NCI-H2029 (cell line): ENCODE measurements at regions not wholly inside any gene's neighbourhood (a gene's known extent, or its start where the extent isn't known, plus 50 kb on each side); places are given as distances from the start of the nearest gene placed in this dataset.
A peak's percentile ranks its signal among the peaks of the same experiment; 100 is the strongest.
"Not testable (repeated sequence)": the region's sequence is repeated elsewhere in the genome, so short reads cannot be mapped to it uniquely, and the experiment has no call there.

Experiments used
- DNase-seq: peaks from one replicate; lab custom pipeline; 2025; lab: John Stamatoyannopoulos, UW

DNA sequence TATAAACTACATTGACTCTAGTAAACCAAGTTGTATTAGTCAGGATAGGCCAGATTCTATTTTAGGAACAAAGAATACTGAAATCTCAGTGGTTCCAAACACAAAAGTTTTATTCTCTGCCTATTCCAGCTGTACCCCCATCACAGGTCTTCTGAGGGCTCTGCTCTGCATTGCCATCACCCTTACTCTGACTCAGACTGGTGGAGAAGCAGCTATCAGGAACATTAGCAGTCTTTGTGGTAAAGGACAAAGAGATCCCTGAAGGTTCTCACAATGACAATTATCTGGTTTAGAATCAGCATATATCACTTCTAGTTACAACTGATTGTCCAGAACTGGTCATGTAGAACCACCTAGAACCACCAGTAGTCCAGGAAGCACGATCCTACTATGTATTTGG, 251.1 kb downstream of the GLUD2 start:
- DNase-seq = no peak

DNA sequence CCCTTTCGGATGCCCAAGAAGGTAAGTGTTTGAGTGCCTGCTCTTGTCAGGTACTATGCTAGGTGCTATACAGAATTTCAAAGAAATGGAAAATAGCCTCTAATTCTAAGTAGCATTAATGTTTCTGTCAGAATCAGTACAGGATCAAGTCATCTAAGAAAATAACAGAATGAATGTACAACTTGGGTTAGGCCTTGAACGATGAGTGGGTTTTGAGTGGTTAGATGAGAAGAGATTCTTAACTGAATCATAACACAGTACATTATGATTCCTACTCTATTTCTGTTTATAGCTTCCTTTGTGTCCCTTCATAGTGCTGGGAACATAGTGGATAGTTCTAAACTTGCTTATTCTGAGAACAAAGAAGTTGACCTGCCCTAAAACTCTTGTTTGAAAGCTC, 253.9 kb downstream of the GLUD2 start:
- DNase-seq = no peak

DNA sequence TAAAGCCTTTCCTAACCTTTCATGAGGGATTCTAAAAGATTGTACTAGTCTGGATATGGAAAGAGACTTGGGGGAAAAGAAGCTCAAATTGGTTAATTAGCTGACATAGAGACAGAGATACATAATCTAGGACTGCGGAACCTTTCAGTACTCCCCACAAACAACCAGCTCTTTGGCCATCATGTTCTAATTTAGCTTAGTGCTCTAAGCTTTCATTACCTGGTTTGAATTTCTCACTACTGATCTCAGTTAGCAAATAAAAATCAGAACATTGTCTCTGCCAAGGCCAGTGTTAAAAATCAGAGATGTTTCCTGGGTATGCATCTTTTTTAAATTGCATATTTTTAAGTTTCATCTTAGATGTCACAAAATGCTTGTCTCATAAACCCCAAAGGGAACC, 254.4 kb downstream of the GLUD2 start:
- no peak for DNase-seq

DNA sequence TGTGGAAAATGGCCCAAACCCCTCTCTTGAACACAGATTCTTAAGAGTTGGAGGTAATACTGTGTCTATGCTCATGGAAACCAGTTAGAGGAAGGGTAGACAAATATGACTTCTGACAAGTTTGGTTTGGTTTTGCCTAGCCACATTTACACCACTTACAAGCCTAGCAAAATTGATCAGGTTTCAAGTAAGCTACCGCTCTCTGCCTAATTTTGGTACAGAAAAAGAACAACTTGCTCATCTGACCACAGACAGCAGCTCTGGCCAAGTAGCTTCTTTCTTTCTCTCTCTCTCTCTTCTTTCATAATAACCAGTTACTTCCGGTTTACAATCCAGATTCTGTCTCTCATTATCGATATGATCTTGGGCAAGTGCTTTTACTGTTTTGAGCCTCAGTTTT, 260.0 kb downstream of the GLUD2 start:
- no peak for DNase-seq

DNA sequence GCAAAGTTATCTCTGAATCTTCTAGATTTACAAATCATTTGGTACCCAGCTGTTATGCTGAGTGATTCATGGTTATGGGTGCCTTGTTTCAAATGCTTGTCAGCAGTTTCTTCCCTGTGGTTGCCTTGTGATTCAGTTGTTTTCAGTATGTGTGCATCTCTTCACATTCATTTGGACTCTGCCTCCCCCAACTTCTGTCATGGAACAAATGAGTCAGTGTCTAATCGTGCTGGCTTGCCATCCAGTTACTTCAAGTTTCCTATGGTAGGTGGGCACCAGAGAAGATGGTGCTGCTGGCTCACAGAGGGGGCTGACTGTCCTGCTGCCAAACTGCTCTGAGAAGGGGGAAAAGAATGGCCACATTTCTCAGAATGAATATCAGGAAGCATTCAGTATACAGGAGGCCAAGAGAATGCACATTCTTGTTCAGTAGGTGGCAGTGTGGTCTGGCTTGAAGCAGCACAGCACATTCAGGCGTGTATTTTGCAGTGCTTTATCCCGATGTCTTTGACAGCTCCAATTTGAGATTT, 260.9 kb downstream of the GLUD2 start:
- DNase-seq = peak; percentile 13

DNA sequence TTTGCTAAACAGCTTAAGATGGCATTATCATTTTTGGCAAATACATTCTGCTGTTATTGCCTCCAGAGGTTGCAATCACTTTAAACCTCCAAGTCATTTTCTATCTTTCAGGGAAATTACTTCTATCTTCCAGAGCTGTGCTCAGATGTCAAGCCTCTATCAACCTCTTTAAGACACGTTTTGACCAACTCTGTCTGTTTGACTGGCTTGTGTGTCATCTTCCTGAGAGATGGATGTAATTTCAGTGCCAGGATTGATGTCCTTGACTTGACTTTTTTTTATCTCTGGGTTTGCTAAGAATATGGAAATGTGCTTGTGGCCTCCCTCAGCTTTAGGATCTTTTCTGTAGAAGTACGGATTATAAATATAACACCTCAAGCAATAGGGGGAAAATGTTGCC, 263.4 kb downstream of the GLUD2 start:
- no peak for DNase-seq

DNA sequence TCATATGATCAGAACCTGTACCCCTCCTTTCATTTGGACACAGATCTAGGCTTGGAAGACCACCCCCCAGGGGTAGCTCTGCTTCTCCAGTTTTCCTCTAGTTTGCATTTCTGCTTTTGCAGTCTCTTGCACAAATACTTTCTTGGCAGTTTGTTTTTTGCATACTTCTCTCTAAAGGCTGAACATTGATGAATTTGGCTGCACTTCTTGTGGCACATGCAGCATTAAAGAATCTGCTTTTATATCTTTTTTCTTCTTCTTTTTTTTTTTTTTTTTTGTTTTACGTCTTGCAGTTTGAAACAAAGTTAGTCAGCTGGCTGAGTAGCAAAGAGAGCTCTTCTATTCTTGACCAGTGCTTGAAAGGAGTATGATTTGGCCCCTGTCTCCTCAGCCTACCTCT, 273.0 kb downstream of the GLUD2 start:
- DNase-seq = no peak

DNA sequence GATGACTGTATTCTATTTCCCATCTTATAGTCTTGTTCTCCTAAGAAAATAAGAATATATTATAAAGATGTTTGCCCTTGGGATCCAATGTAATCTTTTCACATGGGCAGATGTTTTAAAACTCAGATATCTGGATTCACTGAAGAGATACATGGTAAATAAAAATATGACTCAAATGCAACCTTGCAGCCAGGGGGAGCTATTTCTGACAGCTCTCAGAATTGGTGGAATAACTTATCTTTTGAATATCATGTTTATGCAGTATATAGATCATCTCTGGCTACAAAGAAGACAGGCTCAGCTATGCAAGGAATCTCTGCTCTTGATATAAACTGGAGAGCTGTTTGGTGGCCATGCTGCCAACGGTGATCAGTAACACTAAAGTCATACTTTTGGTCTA, 274.7 kb downstream of the GLUD2 start:
- no peak for DNase-seq

DNA sequence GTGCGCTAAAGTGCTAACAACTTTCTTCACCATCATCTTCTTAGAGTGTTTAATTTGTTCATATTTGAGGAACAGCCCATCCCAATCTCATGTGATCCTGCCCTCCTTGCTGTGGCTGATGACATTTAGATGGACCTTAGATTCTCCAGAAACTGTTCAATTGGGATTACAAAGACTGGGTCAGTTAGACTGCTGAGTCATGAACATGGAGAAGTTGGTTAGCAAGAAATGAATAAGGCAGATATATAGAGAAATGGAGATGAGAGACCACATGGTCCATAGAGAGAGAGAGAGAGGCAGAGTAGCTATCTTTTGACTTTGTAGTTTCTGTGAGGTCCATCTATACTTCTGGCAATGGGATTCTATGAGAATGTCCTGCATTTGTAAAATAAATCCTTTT, 275.9 kb downstream of the GLUD2 start:
- no peak for DNase-seq

DNA sequence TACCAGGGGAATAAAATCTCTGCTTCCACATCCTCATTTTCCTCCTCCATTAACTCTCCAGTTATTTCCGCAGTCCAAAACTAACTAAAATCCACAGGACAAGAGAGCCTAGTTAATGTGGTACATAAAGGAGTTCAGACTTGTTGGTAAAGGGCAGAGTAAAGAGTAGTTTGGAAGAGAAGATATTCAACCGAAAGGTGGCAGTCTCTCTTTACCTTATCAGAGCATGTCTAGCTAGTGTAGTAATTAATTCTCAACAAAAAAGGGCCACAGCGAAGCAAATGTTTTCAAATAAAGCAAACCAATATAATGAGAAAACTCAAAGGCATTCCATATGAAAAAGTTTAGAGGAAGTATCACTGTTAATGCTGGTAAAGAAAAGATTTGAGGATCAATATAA, 286.5 kb downstream of the GLUD2 start:
- DNase-seq = no peak

DNA sequence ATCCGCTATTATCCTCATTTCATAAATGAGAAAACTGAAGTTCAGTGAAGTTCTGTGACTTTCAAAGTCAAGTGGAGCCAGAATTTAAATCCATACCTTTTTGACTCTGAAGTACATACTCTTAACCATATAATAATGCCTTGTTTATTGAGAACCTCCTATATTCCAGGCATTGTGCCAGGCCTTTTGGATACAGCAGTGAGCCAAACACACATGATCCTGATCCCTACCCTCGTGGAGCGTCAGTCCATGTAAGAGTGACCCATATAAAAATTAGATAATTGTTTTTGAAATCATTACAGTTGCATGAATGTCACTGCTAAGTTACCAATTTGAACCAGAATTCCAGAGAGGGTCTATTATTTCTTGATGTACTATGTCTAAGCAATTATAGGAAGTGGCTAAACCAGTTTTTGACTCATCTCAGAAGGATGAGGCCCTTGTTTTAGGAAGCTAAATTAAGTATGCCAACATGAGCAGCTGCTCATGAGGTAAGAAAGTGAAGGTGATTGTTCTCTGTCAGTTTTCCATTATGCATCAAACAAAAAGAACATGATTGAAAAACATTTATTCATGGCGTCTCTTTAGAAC, 289.5 kb downstream of the GLUD2 start:
- peak; percentile 71 for DNase-seq

DNA sequence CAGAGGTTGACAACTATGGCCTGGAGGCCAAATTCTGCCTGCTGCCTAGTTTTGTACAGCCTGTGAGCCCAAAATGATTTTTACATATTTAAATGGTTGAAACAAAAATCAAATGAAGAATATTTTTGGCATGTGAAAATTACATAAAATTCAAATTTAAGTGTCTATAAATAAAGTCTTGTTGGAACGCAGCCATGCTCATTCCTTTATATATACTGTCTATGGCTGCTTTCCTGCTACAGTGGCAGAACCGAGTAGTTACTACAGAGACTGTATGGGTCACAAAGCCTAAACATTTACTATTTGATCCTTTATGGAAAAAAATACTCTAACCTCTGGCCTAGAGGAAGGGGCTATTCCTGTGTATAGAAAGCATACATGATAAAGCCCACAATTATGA, 290.4 kb downstream of the GLUD2 start:
- DNase-seq = no peak

DNA sequence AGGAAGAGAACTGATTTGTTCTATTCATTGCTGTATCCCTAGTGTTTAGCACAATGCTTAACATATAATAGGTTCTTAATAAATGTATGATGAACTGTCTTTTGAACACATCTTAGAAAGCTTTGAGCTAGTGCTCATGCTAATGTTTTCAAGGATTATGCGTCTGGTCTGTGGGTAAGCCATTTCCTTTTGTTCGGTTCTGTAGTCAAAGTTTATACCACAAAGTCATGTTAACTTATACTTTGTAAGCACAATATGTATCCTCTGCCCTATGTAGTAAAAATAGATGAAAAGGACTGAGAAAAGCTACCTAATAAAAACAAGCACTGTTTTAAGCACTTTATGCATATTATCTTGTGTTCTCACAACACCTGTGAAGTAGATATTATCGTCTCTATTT, 301.9 kb downstream of the GLUD2 start:
- DNase-seq = no peak

DNA sequence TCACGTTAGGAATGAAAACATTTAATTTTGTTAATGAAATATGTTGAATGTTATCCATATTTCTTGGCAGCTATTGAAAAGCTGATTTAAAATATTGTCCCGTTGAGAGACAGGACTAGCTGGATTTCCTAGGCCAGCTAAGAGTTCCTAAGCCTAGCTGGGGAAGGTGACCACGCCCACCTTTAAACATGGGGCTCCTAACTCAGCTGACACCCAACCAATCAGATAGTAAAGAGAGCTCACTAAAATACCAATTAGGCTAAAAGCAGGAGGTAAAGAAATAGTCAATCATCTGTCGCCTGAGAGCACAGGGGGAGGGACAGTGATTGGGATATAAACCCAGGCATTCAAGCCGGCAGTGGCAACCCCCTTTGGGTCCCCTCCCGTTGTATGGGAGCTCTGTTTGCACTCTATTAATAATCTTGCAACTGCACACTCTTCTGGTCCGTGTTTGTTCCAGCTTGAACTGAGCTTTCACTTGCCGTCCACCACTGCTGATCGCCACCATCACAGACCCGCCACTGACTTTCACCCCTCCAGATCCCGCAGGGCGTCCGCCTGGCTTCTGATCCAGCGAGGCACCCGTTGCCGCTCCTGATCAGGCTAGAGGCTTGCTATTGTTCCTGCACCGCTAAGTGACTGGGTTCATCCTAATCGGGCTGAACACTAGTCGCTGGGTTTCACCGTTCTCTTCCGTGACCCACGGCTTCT, 308.9 kb downstream of the GLUD2 start:
- peak; percentile 43 for DNase-seq

DNA sequence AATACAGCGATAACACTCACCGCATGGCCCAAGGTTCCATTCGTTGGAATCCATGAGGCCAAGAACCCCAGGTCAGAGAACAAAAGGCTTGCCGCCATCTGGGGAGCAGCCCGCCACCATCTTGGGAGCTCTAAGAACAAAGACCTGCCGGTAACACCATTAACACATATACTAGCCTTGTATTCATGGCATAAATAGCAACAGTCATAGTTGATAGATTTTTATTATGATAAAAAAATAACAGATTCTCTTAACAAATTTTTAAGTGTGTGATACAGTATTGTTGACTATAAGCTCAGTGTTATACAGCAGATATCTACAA, 309.4 kb downstream of the GLUD2 start:
- DNase-seq = peak; percentile 7

DNA sequence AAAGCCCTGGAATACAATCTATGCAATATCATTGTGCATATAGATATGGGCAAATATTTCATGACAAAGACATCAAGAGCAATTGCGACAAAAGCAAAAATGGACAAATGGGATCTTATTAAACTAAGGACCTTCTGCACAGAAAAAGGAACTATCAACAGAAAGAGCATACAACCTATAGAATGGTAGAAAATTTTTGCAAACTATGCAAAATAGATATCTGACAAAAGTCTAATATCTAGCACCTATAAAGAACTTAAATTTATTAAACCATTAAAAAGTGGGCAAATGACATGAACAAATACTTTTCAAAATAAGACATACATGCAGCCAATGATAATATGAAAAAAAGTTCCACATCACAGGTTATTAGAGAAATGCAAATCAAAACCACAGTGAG, 312.9 kb downstream of the GLUD2 start:
- no peak for DNase-seq

DNA sequence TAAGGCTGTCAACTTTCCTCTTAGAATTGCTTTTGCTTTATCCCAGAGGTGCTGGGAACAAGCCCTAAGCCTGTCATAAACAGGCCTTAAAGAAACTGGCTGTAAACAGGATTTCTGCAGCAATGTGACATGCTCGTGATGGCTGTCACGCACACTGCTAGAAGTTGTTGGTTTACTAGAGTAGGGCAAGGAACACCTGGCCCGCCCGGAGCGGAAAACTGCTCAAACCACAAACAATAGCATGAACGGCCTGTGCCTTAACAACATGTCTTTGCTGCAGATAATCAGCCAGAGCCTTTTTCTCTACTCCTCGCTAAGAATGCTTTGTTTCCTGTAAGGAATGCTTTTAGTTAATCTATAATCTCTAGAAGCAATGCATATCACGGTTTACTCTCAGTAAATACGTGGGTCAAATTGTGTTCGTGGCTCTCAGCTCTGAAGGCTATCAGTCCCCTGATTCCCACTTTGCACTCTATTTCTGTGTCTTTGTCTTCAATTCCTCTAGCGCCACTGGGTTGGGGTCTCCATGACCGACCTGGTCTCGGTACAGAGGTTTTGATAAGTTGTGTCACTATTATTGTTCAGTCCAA, 318.3 kb downstream of the GLUD2 start:
- no peak for DNase-seq

DNA sequence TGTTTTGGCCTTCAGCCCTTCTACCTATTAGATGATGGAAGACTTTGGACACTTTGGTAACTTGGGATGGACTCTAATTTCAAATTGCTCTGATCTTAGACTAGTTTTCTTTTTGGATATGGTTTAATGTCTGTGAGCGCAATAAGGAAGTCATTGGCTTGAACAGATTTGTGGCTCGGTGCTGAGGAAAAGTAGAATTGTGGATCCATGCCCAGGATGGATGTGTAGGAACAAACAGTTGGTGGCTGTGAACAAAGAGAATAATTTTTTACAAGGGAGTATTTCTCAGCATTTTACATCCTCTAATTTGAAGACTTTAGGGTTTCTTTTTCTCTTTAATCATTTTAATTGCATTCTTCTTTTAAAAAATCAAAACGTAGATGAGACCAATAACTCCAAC, 327.1 kb downstream of the GLUD2 start:
- DNase-seq = no peak

DNA sequence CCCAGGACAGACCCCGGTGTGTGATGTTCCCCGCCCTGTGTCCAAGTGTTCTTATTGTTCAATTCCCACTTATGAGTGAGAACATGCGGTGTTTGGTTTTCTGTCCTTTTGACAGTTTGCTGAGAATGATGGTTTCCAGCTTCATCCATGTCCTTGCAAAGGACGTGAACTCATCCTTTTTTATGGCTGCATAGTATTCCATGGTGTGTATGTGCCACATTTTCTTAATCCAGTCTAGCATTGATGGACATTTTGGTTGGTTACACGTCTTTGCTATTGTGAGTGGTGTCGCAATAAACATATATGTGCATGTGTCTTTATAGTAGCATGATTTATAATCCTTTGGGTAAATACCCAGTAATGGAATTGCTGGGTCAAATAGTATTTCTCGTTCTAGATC, 334.5 kb downstream of the GLUD2 start:
- not testable (repeated sequence) for DNase-seq

DNA sequence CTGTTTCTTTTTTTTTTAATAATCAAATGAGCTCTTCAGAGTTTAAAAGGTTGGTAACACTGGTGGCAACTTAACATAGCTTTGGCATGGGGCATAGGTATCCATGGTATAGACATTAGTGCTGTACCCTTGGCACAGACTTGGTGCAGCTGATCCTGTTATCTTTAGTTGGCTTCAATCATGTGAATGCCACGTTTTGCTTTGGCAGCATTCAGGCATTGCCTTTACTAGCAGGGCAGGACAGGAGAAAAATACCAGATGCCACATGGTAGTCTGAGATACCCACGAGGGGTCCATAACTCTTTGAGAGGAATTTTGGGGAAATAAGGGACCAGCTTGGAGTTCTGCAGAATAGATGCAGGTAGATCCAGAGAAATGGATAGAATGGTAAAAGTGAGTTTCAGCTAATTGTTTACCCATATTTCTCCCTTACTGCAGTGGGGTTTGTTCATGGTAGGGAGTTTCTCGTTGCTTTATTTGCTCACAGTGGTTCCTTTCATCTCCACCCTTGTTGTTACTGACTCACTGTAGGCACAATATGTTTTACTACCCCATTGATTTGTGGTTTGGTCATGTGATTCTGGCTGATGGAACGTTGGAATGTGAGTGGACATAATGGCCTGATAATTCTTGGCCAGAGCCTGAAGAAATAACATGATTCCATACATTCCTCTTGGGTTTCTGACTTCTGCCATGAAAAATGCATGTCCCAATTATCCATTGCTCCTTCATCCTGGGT, 342.7 kb downstream of the GLUD2 start:
- no peak for DNase-seq

DNA sequence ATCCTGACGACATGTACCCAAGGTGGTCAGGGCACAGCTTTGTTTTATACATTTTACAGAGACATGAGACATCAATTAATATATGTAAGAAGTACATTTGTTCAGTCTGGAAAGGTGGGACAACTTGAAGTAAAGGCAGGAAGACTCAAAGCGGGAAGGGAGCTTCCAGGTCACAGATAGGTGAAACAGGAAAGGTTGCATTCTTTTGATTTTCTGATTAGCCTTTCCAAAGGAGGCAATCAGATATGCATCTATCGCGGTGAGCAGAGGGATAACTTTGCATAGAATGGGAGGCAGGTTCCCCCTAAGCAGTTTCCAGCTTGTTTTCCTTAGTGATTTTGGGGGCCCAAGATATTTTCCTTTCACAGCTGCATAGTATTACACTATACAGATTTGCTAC, 358.4 kb downstream of the GLUD2 start:
- DNase-seq = no peak

DNA sequence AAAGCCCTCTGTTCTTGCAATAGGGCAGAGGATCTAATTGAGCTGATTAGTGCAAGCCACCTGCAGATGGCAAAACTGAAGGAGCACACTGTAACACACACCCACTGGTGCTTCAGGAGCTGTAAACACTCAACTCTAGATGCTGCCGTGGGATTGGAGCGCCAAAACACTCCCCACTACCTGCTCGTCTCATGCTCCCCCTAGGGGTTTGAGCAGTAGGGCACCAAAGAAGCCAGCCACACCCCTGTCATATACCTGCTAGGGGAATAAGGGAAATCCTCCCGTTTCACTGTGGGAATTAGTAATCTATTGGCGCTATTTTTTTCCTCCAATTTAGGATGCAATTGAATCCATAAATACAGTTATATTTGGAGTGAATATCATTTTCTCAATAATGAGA, 360.2 kb downstream of the GLUD2 start:
- no peak for DNase-seq

DNA sequence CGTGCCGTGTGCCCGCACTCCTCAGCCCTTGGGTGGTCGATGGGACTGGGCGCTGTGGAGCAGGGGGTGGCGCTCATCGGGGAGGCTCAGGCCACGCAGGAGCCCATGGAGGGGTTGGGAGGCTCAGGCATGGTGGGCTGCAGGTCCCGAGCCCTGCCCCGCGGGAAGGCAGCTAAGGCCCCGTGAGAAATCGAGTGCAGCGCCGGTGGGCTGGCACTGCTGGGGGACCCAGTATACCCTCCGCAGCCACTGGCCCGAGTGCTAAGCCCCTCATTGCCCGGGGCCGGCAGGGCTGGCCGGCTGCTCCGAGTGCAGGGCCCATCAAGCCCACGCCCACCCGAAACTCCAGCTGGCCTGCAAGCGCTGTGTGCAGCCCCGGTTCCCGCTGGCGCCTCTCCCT, 384.1 kb downstream of the GLUD2 start:
- not testable (repeated sequence) for DNase-seq
